Stimulated activated CD8-positive, alpha-beta memory T cell treated with anti-CD3 and anti-CD28 coated beads, Interleukin-12 subunit alpha, Interleukin-12 subunit beta, amount 100 ng/mL, for 1 hour (primary cell): ENCODE measurements at regions not wholly inside any gene's neighbourhood (a gene's known extent, or its start where the extent isn't known, plus 50 kb on each side); places are given as distances from the start of the nearest gene placed in this dataset.
"Not testable (repeated sequence)": the region's sequence is repeated elsewhere in the genome, so short reads cannot be mapped to it uniquely, and the experiment has no call there.

Experiments used
- DNase-seq: peaks from one replicate; pipeline ENCODE4 v3.0.0-alpha.2; 2020; ENCODE audit warnings: low read depth

- DNase-seq: not testable (repeated sequence)
Observed at GRCh38 chrX:149420566-149420965, 84.5 kb downstream of the IDS start.

- no peak for DNase-seq
Observed at GRCh38 chrX:149398027-149398426, 107.1 kb downstream of the IDS start.

GRCh38 chrX:149392921-149393320 lies 112.2 kb downstream of the IDS start:
- no peak for DNase-seq

- DNase-seq: no peak
Observed at GRCh38 chrX:149383852-149384251, 121.3 kb downstream of the IDS start.

GRCh38 chrX:149374751-149375150 lies 130.4 kb downstream of the IDS start:
- no peak for DNase-seq

GRCh38 chrX:149372866-149373265 lies 132.2 kb downstream of the IDS start:
- no peak for DNase-seq

- DNase-seq: no peak
Observed at GRCh38 chrX:149371986-149372385, 133.1 kb downstream of the IDS start.

- no peak for DNase-seq
Observed at GRCh38 chrX:149370097-149370496, 135.0 kb downstream of the IDS start.

GRCh38 chrX:149365552-149365951 lies 139.6 kb downstream of the IDS start:
- no peak for DNase-seq

- no peak for DNase-seq
Observed at GRCh38 chrX:149365061-149365460, 140.0 kb downstream of the IDS start.

GRCh38 chrX:149363965-149364364 lies 141.1 kb downstream of the IDS start:
- DNase-seq: no peak

- no peak for DNase-seq
Observed at GRCh38 chrX:149346306-149346705, 158.8 kb downstream of the IDS start.

GRCh38 chrX:149322316-149322715 lies 182.8 kb downstream of the IDS start:
- DNase-seq: no peak

GRCh38 chrX:149313871-149314371 lies 191.2 kb downstream of the IDS start:
- DNase-seq: no peak

- DNase-seq: no peak
Observed at GRCh38 chrX:149312988-149313387, 192.1 kb downstream of the IDS start.

GRCh38 chrX:149312097-149312496 lies 193.0 kb downstream of the IDS start:
- DNase-seq: no peak

GRCh38 chrX:149302705-149303104 lies 202.4 kb downstream of the IDS start:
- DNase-seq: no peak

- DNase-seq: no peak
Observed at GRCh38 chrX:149298111-149298510, 207.0 kb downstream of the IDS start.

- no peak for DNase-seq
Observed at GRCh38 chrX:149296092-149296491, 209.0 kb downstream of the IDS start.

- peak; percentile 7 for DNase-seq
Observed at GRCh38 chrX:149286940-149287349, 218.2 kb downstream of the IDS start.

- DNase-seq: no peak
Observed at GRCh38 chrX:149284616-149285015, 220.5 kb downstream of the IDS start.

GRCh38 chrX:149283853-149284252 lies 221.3 kb downstream of the IDS start:
- DNase-seq: no peak

- DNase-seq: no peak
Observed at GRCh38 chrX:149282909-149283308, 222.2 kb downstream of the IDS start.

GRCh38 chrX:149280011-149280410 lies 225.1 kb downstream of the IDS start:
- DNase-seq: no peak

- DNase-seq: no peak
Observed at GRCh38 chrX:149275836-149276235, 229.3 kb downstream of the IDS start.
